HG03108 (cell line): ENCODE measurements at regions not wholly inside any gene's neighbourhood (a gene's known extent, or its start where the extent isn't known, plus 50 kb on each side); places are given as distances from the start of the nearest gene placed in this dataset.
A peak's percentile ranks its signal among the peaks of the same experiment; 100 is the strongest.

Experiments used
- ATAC-seq: cut with Tn5 transposase; IDR thresholded peaks from one replicate; pipeline ENCODE4 v1.9.1; 2021; ENCODE audit warnings: moderate library complexity; ENCODE audit not compliant: unreplicated experiment

DNA sequence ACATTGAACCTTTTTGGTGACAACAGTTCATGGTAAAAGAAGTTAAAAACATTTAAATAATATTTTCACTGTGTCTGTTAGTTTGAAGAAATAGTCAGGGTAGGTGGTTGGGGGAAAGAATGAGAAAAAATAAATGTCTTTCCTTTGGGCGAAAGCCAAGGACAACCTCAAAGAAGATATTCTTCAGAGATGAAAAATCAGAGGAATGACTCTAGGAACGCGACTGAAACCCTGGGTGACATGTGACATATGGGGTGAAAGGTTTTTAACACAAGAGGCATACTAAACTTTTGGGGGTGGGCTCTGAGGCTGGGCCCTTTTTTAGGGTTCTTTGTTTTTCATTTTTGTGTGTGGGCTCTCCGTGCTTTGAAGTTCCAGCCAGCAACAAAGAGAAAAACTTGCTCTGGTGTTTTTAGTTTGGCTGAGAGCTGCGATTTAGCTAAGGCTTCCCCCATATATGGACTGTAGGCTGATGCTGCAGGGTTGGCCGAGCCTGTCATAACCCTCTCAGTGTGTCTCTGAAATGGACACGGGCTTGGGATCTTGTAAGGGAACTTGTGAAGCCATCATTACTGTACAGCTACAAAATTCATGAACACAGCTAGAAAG is 610.1 kb upstream of the ARID1B start:
- ATAC-seq = no peak

DNA sequence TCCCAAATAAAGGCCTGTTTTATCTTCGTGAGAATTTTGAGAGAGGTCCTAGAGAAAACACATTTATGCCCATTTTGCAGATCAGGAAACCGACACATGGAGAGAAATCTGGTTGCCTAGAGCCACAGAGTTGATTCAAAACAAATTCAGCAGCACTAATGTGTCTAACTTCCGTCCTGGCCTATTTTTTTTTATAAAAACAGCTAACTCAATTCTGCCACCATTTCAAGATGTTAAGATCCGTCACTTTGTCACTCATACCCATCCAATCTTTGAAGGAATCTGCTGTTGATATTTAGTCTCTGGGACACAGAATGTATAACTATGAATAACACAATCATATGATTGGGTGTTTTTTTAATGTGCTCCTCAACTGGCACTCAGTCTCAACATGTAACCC is 611.1 kb upstream of the ARID1B start:
- ATAC-seq = no peak

GRCh38 chr6:156164701-156165452 is 612.3 kb upstream of the ARID1B start:
- ATAC-seq = no peak

- no peak for ATAC-seq
Measured at GRCh38 chr6:156163311-156163710, 613.9 kb upstream of the ARID1B start.

GRCh38 chr6:156161471-156161870 is 615.7 kb upstream of the ARID1B start:
- ATAC-seq = no peak

- no peak for ATAC-seq
Measured at GRCh38 chr6:156160795-156161165, 616.4 kb upstream of the ARID1B start.

GRCh38 chr6:156160007-156160794 is 617.0 kb upstream of the ARID1B start:
- no peak for ATAC-seq

- no peak for ATAC-seq
Measured at GRCh38 chr6:156154896-156155295, 622.3 kb upstream of the ARID1B start.

- ATAC-seq = no peak
Measured at GRCh38 chr6:156150391-156150790, 626.8 kb upstream of the ARID1B start.

- no peak for ATAC-seq
Measured at GRCh38 chr6:156146891-156147290, 630.3 kb upstream of the ARID1B start.

DNA sequence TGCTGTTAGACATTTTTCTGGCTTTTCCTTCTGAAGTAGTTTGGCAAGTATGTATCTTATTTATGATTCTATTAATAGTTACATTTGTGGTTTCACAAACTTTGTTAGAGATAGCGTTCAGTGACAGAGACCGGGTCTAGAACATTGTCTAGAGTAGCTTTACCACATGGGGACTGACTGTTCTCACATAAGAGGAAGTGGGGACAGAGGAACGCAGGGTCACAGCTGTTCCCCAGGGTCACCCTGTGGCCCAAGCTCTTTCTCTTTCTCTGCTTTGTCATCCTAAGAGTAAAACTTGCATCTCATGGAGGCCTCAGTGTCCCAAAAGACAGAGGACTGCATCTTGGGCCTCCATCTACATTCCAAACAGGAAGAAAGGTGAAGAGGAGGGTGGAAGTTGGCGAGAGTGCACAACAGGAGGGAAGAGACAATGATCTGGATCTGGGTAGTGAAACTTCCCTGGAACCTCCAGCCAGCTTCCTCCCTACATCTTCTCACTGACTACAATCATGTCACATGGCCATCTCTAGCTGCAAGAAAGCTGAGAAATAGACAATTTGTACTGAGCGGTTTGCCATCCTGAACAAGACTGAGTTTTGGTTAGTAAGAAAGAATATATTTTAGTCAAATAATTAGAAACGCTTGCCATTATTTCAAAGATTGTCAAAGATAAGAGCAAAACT is 645.8 kb upstream of the ARID1B start:
- peak; percentile 99 for ATAC-seq

- ATAC-seq = no peak
Measured at GRCh38 chr6:156126535-156126934, 650.6 kb upstream of the ARID1B start.

- no peak for ATAC-seq
Measured at GRCh38 chr6:156125844-156126243, 651.3 kb upstream of the ARID1B start.

DNA sequence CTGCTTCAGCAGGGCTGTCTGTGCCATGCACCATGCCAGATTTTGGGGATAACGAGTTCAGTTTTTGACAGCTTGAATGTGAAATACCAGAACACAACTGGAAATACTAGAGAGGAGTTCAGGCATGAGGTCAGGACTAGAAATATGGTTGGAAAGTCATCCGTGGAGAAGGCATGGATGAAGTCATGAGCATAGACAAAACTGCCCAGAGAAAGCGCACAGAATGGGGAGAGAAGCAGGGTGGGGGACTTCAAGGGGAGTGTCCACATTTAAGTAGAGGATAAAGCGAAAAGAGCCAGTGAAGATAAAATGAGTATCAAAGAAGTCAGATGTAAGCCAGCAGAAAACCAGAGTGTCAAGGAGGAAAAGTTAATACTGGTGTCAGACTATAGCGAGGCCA is 653.4 kb upstream of the ARID1B start:
- no peak for ATAC-seq

DNA sequence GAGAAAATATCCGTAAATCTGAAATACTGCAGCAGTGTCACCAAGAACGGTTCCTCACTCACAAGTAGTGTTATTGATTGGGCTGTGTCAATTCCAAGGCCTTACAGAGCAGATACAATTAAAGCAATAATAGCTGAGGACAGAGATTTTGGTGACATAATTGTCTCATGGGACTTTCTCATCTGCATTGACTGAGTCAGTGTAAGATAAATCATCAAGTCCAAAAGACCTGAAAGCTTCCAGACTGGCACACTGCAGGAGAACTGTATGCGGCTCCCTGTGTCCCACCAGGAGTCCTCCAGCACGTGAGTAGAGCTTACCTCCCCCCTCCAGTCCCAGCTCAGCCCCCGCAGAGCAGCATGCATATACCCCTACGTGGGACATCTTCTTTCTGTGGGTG is 655.2 kb upstream of the ARID1B start:
- no peak for ATAC-seq

GRCh38 chr6:156114541-156114940 is 658.9 kb upstream of the NOX3 start:
- no peak for ATAC-seq

GRCh38 chr6:156113631-156114030 is 658.0 kb upstream of the NOX3 start:
- ATAC-seq = no peak

DNA sequence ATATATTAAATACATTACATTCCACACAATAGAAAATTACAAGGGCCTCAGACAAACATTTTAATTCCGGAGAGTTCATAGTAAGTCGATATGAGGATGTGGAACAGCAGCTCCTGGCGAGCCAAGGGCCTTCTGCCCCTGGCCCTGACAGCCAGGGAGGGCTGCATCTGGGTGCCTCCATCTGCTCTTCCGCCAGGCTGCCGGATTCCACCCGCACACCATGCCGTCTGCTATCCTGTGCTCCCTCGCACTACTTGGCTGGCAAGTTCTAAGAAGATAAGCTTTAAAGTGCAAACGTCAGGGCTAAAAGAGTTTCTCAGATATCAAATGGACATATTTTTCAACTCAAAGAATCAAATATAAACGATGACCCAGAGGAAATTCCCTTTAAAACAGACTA is 656.3 kb upstream of the NOX3 start:
- no peak for ATAC-seq

DNA sequence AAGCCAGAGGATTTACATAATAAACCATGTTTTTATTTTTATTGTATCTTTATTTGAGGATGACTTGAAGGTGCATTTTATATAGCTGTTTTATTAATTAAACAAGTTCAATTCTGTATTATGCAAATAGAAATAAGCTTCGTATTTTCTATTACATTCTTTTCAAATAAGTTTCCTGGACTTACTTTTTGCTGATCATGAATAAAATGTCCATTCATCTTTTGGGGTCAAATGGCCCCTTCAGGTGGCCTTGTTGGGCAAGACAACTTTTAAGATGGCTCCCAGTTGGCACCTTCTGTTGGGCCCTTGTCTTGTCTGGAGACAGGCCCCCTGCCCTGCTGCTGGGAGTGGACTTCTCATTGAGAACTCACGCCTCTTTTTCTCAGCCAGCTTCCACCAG is 654.6 kb upstream of the NOX3 start:
- no peak for ATAC-seq

DNA sequence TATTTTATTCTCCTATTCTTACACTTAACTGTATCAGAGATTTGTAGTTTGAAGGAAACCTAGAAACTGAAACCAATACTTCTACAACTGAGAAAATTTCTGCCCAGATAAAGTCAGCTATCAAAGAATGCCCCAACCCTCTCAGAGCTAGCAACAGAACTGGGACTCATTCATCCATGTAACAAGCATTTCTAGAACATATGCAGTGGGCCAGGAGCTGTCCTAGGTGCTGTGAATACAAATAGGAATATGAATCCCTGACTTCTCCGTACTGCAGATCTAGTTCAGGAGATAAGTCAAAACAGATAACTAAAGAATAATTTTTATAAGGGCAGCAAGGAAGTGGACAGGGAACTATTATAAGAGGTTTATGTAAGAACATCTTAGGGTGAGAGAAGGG is 654.1 kb upstream of the NOX3 start:
- ATAC-seq = no peak

DNA sequence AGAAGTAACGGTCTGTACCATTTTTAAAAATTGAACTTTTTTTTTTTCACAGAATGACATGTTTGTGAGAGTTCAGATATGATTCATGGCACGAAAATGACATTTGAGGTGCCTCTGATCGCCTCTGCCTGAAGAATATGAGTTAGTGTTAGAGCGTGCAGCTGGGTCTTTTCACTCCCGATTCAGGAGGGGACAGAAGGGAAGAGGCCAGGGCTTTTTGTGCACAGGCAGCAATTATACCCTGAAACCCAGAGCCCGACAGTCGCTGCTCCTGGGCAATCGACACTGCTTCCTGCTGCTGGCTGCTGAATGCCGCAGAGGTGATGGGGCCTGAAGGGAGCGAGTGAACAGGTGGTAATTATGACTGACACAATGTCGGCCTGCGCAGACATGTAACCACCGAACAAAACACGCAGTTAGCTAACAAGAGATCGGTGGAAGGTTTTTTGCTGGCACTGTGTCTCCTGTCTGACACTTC is 652.0 kb upstream of the NOX3 start:
- ATAC-seq = no peak
